Kidney glomerular epithelial cell (primary cell): ENCODE measurements at regions not wholly inside any gene's neighbourhood (a gene's known extent, or its start where the extent isn't known, plus 50 kb on each side); places are given as distances from the start of the nearest gene placed in this dataset.
"Not testable (repeated sequence)": the region's sequence is repeated elsewhere in the genome, so short reads cannot be mapped to it uniquely, and the experiment has no call there.

Source experiments
- DNase-seq: peaks from one replicate; lab custom pipeline; 2025; lab: John Stamatoyannopoulos, UW

GRCh38 chr1:41980827-41981653, 62.3 kb upstream of the HIVEP3 start:
- no peak for DNase-seq

- DNase-seq, result no peak
Measured at GRCh38 chr1:41978986-41979385, 60.3 kb upstream of the HIVEP3 start.

GRCh38 chr1:41977326-41977725, 58.6 kb upstream of the HIVEP3 start:
- DNase-seq, result no peak

GRCh38 chr1:41976671-41977070, 57.9 kb upstream of the HIVEP3 start:
- no peak for DNase-seq

GRCh38 chr1:41975850-41976569, 57.3 kb upstream of the HIVEP3 start:
- DNase-seq, result no peak

GRCh38 chr1:41975121-41975520, 56.4 kb upstream of the HIVEP3 start:
- no peak for DNase-seq

GRCh38 chr1:41968557-41968956, 49.8 kb upstream of the HIVEP3 start:
- DNase-seq, result not testable (repeated sequence)
